NCI-H774 (cell line): ENCODE measurements at regions not wholly inside any gene's neighbourhood (a gene's known extent, or its start where the extent isn't known, plus 50 kb on each side); places are given as distances from the start of the nearest gene placed in this dataset.
A peak's percentile ranks its signal among the peaks of the same experiment; 100 is the strongest.
"Not testable (repeated sequence)": the region's sequence is repeated elsewhere in the genome, so short reads cannot be mapped to it uniquely, and the experiment has no call there.

ENCODE experiments used
- DNase-seq: peaks from one replicate; lab custom pipeline; 2025; lab: John Stamatoyannopoulos, UW

DNA sequence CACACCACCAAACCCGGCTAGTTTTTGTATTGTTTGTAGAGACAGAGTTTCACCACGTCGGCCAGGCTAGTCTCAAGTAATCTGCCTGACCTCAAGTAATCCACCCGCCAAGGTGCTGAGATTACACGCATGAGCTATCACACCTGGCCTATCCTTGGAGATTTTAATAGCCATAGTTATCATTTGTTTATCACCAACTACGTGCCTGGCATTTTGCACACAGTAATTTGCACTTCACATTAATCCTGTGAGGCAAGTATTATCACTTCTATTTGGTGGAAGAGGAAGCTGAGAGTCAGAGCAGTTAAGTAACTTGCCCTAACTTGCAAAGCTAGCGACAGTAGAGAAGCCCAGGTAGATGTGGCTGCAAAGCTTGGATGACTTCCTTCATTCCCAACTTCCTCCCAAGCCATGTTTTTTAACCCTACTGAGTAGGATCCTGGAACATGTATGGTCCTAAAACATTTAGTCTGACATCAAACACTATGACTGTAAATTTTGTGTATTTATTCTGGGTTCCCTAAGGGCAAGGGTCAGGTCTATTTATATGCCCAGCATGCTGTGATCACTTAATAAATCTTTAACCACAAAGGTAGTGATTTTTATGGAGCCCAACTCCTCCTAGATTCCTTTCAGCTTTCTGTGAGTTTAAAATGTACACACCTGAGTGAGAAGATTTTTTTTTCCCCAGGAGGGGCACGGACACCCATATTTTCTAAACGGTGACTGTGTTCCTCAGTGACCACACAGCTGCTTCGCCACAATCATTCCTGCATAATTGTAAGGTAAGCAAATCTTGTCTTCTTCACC is 100.2 kb upstream of the RAI14 start:
- DNase-seq, result peak; percentile 60

DNA sequence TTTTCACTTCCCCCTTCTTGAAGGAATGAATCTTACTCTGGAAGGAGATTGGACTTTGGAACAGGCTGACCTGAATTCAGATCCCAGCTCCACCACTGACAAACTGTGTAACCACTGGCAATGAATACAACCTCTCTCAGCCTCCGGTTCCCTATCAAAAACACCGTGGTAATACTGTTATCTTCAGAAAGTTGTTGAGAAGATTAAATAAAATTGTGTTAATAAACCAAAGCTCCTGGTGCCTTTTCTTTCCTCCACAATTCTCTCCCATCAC is 99.7 kb upstream of the RAI14 start:
- no peak for DNase-seq

DNA sequence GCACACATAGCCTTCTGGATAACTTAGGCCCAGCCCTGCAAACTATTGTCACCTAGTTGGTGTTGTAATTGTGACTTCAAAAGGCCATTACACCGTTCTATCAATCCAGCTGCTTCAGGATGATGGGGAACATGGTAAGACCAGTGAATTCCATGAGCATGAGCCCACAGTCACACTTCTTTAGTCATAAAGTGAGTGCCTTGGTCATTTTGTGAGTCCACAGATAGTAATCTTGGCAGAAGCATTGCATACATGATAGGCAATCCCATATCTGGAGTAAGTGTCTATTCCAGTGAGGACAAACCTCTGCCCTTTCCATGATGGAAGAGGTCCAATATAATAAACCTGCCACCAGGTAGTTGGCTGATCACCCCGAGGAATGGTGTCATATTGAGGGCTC is 94.5 kb upstream of the RAI14 start:
- not testable (repeated sequence) for DNase-seq

DNA sequence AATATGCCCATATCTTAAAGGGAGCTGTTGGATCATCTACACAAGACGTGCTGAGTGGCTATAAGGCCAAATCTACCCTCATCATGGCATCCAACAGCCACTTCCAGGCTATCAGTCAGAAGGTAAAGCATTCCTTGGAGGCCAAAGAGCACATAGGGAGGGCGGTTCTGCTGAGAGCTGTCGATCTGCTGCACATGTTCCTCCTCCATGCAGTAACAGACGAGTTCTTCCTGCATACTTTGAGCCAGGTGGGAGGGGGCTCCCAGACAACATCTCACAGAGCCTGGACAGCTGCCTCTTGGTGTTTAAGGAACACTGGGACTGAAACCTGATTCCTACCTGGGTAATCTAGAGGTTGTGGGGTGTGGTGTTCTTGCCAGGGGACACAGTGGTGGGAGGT is 93.3 kb upstream of the RAI14 start:
- DNase-seq, result no peak

- no peak for DNase-seq
Measured at GRCh38 chr5:34563269-34563668, 92.9 kb upstream of the RAI14 start.

- DNase-seq, result no peak
Measured at GRCh38 chr5:34563931-34564709, 92.0 kb upstream of the RAI14 start.

DNA sequence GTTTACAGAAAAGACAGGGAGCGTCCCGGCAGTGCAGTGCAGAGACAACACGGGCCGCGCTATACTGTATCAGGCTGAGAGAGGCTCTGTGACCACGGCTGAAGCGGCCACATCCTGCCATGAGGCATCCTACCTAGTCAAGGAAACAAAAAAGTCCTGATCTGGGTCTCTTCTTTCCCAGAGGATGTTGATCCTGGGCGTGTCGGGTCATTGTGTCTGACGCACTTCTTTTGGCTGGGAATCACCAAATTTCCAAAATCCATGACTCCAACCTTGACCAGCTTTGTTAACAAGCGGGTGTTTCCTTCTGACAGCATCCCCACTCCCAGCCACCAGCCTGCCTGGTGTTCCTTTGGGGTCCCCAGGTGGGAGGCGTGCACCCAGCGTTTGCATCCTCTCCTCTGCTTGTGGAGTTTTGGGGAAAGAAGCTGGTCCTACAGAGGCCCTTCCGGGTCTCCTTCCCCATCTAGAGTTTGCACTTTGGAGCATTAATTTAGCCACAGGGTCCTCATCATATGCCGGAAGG is 91.4 kb upstream of the RAI14 start:
- DNase-seq, result no peak

DNA sequence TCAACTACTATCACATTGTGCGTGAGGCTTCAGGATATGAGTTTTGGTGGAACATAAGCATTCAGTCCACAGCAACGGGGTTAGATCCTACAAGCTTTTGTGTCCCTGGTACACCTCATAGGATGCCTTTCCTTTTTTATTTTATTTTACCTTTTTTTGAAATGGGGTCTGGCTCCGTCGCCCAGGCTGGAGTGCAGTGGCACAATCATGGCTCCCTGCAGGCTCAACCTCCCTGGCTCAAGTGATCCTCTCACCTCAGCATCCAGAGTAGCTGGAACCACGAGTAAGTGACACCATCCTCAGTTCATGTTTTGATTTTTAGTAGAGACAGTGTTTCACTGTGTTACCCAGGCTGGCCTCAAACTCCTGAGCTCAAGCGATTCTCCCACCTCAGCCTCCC is 86.0 kb upstream of the RAI14 start:
- no peak for DNase-seq

DNA sequence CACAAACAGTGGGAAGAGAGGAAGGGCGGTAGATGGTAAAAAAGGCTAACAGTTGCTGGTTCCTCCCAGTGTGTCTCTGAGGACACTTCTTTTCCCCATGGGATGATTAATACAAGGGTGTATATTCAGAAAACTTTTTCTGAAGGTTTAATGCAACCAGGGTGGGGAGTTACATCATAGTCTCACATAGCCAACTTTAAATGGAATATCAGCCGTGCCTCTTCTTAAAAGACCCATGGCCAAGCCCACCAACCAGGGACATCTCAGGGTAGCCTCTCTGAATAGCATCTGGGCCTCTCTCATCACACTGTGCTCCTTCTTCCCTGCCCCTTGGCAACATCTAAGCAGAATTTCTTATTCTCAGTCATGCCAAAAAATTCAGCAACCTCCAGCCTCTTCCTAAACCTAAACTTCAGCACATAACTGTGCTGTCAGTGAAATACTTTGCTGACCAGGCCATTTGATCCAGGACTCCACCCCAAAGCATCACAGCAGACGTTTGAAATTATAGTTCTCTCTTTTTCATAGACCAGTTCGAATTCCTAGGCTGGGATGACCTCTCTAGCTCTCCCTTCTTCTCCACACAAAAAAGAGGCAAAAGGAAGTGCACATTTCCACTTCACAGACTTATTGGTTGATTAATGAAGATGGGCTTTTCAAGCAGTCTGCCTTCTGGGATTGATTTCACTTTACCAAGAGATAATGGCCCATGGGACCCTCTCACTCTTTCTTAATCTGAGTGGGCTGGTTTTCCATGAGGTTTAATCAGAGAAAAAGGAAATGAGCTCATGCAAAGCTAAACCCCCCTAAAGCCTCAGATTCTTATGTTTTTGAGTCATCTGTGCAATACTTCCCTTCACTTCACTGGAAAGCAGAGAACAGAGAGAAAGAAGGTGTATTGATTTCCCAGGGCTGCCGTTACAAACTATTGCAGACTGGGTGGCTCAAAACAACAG is 85.1 kb upstream of the RAI14 start:
- DNase-seq, result no peak

DNA sequence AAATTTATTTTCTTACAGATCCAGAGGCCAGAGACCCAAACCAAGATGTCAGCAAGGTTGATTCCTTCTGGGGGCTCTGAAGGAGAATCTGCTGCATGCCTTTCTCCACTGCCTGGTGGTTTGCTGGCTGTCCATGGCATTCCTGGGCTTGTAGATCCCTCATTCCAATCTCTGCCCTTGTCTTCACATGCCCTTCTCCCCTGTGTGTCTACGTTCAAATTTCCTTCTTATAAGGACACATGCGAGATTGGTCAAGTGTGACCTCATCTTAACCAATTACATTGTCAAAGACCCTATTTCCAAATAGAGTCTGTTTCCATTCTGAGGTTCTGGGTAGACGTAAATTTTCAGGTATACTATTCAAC is 84.5 kb upstream of the RAI14 start:
- DNase-seq, result no peak

GRCh38 chr5:34574936-34575467 is 81.1 kb upstream of the RAI14 start:
- DNase-seq, result peak; percentile 16

- no peak for DNase-seq
Measured at GRCh38 chr5:34576891-34577666, 79.0 kb upstream of the RAI14 start.

DNA sequence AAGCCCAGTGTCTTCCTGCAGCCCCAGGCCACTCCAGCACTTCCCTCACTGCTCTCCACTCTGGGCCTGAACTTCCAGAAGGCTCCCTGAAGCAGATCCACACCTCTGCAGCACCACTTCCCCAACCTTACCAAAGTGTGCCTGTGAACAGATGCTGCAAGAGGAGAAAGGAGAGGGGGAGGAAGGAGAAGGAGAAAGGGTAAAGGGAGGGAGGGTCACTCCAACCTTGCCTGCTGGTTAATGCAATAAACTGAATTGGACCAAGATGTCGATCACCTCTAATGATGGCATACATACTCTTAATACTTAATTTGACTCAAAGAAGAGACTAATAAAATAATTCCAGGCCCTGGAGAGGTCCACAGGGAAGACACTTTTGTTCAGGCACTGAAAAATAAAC is 77.2 kb upstream of the RAI14 start:
- no peak for DNase-seq

GRCh38 chr5:34580983-34581382 is 75.1 kb upstream of the RAI14 start:
- DNase-seq, result no peak

- no peak for DNase-seq
Measured at GRCh38 chr5:34582371-34582770, 73.8 kb upstream of the RAI14 start.

DNA sequence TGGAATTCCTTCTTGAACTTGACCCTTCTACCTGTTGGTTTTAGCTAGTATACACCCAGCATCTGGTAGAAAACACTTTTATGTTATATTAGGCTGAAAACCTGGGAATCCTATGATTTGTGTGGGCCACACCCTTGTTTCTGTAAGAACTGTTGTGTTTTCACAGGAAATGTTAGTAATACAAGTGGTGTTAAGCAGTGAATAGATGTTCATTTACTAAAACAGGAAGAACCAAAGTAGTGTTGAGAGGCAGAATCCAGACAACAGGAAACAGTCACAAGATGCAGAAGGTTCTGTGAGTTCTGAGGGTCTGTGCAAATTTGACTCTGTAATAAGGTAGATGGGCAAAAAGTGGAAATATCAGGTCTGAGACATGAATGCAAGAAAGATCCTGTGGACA is 73.0 kb upstream of the RAI14 start:
- no peak for DNase-seq

DNA sequence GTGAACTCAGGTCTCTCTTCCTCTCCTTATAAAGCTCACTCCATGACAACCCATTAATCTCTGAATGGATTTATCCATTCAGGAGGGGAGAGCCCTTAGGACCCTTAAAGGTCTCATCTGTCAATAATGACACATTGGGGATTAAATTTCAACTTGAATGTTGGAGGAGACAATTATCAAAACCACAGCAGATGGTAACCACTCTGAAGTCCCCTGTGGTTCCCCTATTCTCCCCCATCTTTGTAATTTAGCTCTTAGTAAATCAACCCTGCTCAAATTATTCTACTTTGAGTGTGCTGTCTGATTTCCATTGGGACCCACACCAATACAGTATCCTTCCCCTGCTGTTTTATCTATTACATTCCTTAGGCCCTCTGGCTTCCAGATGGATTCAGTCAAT is 72.0 kb upstream of the RAI14 start:
- DNase-seq, result no peak

GRCh38 chr5:34585601-34586104 is 70.5 kb upstream of the RAI14 start:
- DNase-seq, result peak; percentile 77

DNA sequence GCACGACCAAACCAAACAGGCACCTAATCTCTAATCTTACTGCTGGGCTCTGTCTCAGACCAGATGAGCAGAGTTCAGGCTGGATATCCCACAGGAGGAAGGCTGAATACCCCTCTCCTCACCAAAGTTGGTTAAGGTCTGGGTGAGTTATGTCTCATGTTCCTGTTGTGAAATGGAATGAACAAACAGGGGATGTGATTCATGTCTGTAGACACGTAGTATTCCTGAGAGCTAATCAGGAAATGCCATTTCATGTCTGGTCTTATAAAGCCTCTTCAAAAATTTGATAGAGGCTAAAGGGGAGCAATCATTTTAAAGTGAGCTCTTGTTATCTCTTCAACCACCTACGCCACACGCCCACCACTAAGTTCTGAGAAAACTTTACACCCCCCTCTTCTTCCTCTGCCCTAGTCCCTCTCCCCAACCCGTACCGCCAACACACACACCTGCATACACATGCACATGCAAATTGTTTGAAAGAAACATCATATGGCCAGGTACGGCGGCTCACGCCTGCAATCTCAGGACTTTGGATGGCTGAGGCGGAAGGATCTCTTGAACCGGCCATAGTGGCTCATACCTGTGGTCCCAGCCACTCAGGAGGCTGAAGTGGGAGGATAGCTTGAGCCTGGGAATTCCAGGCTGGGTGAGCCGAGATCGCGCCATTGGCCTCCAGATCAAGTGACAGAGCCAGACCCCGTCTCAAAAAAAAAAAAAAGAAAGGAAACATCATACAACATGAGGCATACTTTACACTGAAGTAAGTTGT is 69.8 kb upstream of the RAI14 start:
- DNase-seq, result no peak
